HUDEP-2 (cell line): ENCODE measurements at regions not wholly inside any gene's neighbourhood (a gene's known extent, or its start where the extent isn't known, plus 50 kb on each side); places are given as distances from the start of the nearest gene placed in this dataset.

Source experiments
- DNase-seq, 76 experiments: peaks; one replicate each; lab custom pipeline; 2025; ENCODE audit not compliant: unreplicated experiment in 76 of 76; lab: John Stamatoyannopoulos, UW

DNA sequence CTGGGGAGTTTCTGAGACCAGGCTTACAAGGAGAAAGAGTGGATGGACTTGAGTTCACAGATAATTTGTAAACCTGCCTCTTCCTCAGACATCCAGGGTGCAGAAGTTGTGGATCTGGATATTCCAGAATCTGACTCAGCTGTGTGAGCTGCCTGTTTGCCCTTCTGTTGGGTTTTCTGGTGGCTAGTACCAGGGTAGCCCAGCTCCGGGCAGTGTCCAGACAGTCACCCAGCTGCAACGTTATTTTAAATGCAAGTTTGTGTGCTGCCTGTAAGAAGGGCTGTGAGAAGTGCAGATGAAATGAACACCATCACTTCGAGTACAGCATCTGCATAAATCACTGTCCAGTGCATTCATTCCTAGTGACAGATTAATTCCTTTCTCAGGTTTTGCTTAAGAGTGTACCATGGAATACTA lies 1053.0 kb downstream of the TUSC7 start:
- no peak for DNase-seq

DNA sequence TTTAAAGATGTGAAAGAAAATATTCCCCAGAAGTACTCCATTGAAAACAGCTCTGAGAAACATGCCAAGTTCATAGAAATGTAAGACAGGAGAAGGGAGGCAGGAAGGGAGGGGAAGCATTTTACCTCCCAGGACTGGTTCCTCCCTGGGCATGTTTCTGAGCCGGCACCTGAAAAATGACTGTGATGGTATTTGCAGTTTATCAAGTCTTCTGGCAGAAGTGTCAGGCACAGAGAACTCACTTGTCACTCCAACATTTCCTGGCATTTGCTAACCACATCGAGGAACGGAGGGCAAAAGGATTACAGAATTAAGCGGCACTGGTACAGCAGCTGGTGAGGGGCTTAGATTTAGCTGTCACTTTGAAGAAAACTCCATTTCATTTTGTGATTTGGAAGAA lies 1054.0 kb downstream of the TUSC7 start:
- no peak for DNase-seq

DNA sequence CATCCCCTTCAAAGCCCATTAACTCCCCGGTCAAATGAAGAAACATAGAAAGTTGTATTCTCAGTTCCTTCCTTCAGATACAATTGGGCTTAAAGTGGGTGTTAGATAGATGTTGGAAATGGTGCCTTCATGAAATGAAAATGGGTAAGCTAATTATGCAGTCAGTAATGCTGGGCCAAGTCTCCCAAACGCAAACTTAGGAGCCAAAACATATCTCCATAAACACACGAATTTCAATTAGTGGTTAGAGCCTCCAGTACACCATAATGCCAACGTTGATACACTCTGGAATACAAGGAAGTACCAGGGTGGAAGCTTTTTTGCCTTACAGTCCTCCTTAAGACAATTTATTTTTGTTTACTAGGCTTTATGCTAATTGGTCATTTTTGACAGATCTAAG lies 1059.0 kb downstream of the TUSC7 start:
- DNase-seq: no peak

GRCh38 chr3:117774130-117774529 lies 1064.6 kb downstream of the TUSC7 start:
- DNase-seq: no peak

DNA sequence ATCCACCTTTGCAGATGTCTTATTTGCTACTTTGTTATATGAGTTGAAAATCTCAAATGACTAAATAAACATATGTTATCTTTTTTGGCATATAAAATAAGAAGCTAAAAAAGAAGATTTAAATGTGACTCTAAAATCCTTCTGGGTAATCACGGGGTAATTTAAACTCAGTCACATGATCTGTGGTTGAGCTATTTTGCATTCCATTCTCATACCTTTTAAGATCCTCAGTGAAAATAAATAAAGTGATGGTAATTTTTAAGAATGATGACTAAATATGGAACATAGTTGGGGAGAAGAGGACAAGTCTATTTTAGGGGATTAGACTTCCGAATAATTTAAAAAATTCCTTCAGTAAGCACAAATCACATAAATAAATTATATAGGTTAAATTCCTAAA lies 1076.8 kb downstream of the TUSC7 start:
- DNase-seq: no peak

GRCh38 chr3:117788061-117788460 lies 1078.5 kb downstream of the TUSC7 start:
- no peak for DNase-seq

DNA sequence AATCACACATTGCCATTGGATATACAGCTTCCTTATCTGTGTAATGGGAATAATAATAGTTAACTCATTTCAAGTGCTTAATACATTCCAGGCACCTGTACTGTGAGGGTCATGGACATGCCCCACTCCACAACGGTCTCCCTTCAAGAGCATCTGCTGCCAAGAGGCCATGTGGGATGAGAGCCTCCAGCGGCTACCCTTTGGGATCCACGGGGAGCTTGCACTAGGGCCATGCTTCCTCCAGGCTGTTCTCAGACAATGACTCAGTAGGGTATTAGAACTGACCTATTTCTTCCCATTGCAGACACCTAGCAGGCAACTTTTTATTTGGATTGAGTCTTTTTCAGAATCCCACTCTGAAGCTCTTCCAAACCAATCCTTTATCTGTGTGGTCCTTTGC lies 1078.9 kb downstream of the TUSC7 start:
- no peak for DNase-seq

DNA sequence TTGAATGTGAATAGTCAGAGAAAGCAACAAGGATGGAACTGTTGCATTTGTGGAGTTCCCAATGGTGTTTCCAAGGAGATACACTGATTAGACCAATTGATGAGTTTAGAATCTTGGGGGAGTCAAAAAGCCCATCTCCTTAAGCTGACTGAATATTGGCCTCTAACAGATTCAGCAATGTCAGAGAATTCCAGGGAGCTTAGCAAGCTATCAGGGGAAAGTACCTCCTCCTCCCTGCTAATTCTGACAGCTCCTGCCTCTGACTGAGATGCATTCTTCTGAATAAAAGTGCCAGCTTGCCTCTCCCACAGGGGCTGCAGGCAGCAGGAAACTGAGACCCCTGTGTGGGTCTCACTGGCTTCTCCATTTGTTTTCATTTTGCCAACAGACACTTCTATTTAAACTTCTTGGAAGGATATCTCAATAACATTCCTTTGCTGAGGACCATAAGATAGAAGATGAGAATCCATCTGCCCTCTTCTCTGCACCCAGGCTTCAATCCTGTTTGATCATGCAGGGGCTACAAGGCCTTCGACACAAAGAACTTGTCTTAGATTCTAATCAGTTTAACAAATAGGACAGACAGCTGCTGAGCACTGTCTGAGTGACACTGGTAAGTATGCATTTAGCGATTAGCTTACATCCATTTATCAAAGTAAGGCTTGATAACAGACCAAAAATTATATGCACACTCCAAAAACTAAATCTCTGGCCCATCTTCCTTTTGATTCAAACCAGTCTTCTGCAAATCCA lies 1080.8 kb downstream of the TUSC7 start:
- DNase-seq: no peak

- no peak for DNase-seq
These were observed 1084.2 kb downstream of the TUSC7 start for GRCh38 chr3:117793622-117794265.

- no peak for DNase-seq
These were observed 1088.6 kb downstream of the TUSC7 start for GRCh38 chr3:117798221-117798620.

GRCh38 chr3:117798687-117799386 lies 1089.3 kb downstream of the TUSC7 start:
- no peak for DNase-seq

DNA sequence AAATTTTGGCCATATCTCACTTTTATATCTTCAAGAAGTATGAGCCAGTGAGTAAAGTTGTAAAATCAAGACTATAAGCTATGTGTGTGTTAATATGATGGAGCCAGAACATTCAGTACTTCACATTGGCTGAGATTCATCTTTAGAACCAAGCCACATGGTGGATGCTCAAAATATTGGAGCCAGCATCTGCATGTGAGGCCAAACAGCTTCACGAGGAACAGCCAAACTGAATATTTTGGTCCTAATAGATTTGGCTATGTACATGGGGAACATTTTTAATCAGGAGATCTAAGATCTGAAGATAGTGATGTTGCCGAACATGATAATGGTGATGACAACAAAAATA lies 1089.8 kb downstream of the TUSC7 start:
- no peak for DNase-seq

DNA sequence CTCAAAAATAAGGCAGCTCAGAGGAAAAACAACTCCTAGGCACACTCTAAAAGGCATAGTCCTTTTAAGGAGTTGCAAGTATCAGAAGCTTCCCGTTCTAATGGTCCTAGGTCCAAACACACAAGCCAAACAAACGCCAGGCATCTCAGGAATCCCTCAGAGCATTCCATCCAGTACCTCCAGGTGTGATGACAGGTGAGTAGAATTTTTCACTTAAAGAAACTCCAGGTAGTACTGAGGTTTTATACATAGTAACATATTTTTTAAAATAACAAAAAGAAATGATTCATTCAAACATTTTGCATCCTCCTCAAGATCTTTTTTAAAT lies 1092.3 kb downstream of the TUSC7 start:
- no peak for DNase-seq

GRCh38 chr3:117809186-117810081 lies 1099.9 kb downstream of the TUSC7 start:
- no peak for DNase-seq

DNA sequence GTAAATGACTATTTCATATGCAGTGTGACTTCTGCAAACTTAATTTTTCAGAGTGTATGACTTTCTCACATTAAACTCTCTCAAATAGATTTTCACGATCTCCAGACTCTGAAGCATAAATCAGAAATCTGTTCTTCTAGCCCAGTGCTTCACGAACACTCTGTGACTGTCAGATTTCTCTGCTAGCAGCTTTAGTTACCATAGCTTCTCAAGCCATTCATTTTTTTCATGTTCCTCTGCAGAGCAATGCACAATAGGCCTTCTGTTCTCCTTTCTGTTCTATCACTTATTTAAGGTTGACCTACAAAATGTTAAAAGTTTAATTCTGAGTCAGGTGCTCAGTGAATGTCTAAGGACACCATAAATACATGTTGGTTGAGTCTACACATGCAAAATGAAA lies 1102.2 kb downstream of the TUSC7 start:
- no peak for DNase-seq

DNA sequence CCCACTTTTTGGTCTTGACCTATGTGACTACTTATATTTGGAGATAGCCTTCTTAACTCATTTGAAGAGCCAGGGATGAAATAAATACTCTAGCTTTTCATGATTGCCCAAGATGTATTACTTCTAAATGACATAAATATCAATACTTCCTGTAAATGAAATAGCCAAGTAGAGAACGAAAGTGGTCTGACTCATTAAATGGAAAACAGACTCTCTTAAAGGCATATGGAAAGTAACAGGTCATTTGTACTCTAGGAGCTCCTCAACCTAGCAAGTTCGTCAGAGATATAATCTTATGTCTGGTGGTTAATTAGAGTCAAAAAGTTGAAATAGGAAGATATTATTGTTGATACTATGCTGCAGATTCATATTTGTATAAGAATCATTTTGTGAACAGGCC lies 1105.4 kb downstream of the TUSC7 start:
- DNase-seq: no peak

GRCh38 chr3:117817103-117817502 lies 1107.5 kb downstream of the TUSC7 start:
- no peak for DNase-seq

DNA sequence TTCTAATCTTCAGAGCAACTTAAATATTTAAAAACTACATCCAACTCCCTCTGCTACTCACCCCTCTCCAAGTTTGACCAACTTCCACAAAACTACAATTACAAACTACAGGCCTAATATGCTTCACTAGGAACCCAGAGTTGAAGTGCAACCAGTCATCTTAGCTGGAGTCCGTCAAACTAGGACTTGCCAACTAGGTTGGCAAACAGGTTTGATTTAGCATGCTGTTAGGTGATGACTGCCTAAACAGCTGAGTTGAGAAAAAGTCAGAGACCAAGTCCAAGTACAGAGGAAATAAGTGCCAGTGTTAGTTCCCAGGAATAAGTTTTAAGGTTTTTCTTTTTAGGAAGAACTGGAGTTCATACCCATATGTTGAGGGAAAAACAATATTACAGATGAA lies 1109.0 kb downstream of the TUSC7 start:
- DNase-seq: no peak

- no peak for DNase-seq
These were observed 1111.2 kb downstream of the TUSC7 start for GRCh38 chr3:117820658-117821299.

DNA sequence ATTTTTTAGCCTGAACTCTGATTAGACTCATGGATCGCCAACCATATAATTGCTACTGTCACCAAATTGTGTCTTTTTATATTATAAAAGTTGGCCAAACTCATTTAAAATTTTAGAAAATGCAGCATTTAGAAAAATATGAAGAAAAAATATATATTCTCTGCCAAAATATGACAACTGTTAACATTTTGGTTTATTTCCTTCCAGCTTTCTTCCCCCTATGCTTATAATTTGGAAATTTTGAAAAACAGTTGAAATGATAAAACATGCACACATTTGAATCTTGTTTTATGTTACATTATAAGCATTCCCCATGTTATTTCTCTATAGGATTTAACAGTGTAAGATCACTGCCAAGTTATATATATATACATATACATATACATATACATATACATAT lies 1112.8 kb downstream of the TUSC7 start:
- DNase-seq: no peak

DNA sequence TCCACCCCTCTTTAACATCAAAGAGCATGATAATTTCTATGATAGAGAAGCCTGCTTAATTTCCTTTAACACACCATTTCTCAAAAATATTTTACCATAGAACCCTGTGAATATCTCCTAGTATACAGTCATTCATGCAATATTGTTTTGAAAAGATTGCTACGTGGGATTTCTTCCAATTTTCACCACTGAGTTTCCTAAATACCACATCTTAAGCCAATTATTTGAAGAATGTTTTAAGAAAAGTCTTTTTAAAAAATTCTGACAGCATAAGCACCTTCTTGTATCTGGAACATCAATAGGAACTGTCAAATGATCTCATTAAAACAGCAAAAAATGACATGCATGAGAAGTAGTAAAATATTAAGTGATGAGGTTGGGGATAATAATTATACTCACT lies 1126.7 kb downstream of the TUSC7 start:
- DNase-seq: no peak
